Hippocampal formation (tissue), 2 donors: ENCODE measurements at regions not wholly inside any gene's neighbourhood (a gene's known extent, or its start where the extent isn't known, plus 50 kb on each side); places are given as distances from the start of the nearest gene placed in this dataset.
A peak's percentile ranks its signal among the peaks of the same experiment; 100 is the strongest.
"Not testable (repeated sequence)": the region's sequence is repeated elsewhere in the genome, so short reads cannot be mapped to it uniquely, and the experiment has no call there.

Experiments
- DNase-seq, 2 donors: peaks; one replicate each; lab custom pipeline; 2025; lab: John Stamatoyannopoulos, UW

DNA sequence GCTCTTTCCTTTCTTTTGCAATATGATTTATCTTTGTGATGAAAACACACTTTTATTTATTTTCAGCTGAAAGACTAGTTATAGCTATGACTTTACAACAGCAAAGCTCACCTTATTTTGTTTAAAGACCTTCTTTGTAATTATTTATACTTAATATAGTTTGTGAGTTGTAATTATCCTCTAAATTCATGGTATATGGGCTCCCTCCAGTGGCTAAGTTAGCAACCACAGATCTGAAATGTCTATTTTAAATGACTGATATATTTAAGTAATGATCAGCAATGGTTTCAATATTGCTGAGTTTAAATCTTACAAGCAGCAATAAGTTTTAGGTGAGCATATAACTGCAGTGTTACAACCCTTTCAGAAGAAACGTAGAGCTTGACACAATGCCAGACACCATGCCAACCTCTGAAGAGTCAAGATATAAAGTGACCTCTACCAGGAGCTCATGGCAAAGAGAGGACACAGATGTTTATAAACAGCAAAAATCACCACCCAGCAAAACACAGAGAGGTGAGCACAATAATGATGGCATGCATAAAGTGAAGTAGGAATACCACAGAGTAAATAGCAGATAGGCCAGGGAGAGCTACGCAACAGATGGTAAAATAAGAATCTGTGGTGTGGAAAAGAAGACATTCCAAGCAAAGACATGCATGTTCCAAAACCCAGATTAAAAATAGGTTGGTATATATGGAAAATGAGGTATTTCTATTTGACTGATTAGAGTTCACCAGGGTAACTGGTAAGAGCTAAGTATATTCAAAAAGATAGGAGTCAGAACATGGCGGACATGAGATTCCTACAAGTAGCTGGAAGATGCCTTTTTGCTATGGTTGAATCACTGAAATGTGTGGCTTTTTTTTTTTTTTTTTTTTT, 143.7 kb upstream of the ZNF385D start:
- peak in 1 of 2 donors; percentile 8 for DNase-seq

- DNase-seq = no peak
These were observed 147.3 kb upstream of the ZNF385D start for GRCh38 chr3:21898316-21898715.

DNA sequence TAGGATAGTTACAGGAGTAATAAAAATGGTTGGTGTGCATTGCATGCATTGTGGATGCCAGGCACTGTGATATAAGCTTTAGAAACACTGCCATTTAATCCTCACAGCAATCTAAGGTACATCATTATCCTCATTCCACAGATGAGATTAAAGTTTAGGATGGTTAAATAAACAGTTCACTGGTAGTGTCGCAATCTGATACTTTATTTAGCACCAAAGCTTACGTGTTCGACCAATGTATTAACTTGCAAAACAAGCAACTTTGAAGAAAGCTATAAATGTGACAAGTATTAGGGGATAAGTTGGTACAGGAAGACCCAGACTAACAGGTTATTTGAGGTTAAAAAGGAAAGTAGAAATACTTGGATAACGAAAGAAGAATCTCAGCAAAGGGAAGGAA, 150.5 kb upstream of the ZNF385D start:
- no peak for DNase-seq

GRCh38 chr3:21902956-21903355, 151.9 kb upstream of the ZNF385D start:
- no peak for DNase-seq

DNA sequence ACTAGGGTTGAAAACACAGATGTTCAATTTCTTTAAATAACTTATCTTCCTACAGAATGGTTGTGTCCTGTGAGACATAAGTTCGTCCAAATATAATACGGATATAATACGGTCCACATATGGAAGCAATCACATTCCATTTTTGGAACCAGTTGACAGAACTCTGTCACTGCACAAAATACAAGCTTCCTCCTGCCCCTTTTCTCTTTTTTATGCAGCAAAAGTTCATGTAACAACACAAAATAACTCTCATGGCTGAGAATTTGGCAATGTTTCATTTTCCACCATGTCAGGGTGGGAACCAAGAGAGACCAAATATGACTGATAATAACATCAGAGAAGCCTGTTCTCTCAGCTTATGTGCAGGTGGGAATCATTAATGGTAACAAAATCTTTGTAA, 158.1 kb upstream of the ZNF385D start:
- DNase-seq = no peak

- DNase-seq = no peak
These were observed 161.7 kb upstream of the ZNF385D start for GRCh38 chr3:21912711-21913110.

DNA sequence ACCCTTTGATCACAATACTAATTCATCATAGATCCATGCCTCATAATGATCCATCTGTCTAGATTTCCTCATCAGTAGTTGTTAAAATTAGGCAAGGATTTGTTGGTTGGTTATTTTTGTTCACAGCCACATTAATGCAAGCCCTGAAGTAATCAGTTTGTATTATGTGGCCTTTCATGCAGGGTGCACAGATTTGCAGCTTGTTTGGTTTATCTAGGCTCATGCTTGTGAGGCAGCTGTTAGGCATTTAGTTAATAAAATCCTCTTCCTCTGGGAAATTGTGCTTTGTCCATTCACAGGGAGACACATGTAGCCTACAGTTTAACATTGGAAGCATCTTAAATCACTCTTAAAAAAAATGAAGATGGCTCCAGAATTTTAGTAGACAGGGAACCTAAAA, 162.8 kb upstream of the ZNF385D start:
- DNase-seq = peak in 1 of 2 donors; percentile 12

DNA sequence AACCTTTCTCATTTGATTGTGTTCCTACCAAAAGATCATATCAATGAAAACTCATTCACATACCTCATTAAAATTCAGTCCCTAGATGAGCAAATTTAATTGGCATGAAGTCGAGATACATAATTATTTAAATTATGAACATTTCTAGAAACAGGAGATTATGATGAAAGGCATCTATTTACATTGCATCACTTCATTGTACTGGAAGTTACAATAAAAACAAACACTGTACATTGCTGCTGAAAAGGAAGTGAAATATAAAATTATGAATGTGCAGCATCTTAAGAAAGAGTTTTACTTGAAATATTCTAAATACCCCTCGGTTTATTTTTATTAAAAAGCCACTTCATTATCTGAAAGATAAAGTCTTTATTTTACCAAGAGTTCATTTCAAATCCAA, 163.4 kb upstream of the ZNF385D start:
- no peak for DNase-seq

DNA sequence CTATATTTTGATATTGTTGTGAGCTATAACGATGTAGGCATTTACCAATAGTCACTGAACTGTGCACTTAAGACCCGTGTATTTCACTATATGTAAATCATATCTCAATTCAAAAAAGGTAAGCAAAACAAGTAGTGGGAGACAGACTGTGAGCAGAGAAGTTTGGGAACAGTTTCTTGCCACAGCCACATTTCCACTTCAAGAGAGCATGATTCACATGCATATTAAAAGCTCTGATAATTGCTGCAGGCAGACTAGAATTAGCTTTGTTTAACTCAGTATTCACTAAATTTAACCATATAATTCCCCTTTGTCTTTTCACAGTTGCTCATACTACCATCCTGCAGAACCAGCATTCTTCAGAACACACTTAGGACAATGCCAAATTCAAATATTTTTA, 168.4 kb upstream of the ZNF385D start:
- no peak for DNase-seq

GRCh38 chr3:21920421-21920861, 169.4 kb upstream of the ZNF385D start:
- DNase-seq = no peak

- DNase-seq = not testable (repeated sequence)
These were observed 172.1 kb upstream of the ZNF385D start for GRCh38 chr3:21923156-21923555.

DNA sequence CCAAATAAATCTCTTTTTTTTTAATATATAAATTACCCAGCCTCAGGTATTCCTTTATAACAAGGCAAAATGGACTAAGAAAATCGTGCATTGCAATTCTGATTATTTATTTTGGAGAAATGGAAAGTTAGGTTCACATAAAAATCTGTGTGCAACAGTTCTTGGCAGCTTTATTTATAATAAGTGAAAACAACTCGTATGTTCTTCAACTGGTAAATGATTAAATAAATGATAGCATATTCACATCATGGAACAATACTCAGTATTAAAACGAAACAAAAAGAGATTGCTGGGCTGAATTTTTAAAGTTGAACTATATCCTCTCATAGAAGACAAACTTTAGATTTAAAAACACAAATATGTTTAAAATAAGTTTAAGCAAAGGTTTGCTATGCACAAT, 176.3 kb upstream of the ZNF385D start:
- DNase-seq = no peak

- no peak for DNase-seq
These were observed 183.6 kb upstream of the ZNF385D start for GRCh38 chr3:21934591-21934990.

- DNase-seq = no peak
These were observed 185.2 kb upstream of the ZNF385D start for GRCh38 chr3:21936207-21936606.

DNA sequence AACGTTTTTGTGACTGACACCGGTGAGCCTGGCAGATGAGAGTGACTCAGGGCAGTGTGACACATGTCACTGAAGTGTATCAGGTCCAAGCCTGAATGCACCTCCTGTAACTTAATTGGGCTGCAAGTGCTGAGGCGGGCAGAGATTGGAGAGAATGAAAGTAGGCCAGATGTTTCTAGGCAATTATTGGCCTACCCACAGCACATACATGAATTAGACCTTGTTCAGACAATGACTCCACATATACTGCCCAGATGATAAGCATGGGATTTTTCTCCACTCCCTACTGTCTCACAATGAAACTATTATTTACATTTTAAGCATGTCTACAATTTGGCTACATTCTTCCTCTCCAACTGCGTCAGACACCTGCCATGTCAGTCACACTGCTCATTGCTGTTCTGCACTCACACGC, 187.3 kb upstream of the ZNF385D start:
- DNase-seq = no peak

DNA sequence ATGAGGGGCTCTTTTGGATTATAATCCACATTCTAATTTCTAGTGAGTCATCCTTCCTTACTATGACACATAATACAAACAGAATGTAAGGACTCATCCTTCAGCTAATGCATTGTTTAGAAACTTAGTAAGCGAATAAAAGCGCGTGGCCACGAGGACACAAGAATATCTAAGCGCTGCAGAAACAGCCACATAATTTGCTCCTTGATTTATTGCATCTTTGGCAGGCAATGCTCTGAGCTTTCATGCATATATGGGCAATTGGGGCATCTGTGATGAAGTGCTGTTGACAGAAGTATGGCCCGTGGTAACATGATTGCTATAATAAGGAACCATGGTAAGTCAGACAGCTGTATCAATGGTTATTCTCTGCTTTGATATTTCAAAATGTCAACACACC, 191.3 kb upstream of the ZNF385D start:
- no peak for DNase-seq

- no peak for DNase-seq
These were observed 193.2 kb upstream of the ZNF385D start for GRCh38 chr3:21944251-21944650.

DNA sequence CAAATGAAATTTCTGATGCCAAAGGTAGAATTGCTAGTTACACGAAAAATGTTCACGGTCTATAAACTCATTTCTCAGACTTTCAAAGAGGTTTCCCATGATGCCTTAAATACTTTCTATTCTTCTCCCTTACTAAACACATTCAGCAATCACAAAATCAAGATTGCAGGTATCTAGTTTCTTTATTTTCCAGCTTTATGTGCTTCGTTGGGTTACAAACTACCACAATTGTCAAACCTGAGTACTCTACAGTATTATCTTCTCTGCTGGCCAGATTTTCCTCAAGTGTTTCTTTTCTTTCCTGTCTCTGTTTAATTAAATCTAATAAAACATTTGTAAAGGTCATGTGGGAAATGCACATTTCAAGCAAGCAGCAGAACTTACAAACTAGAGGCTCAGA, 201.8 kb upstream of the ZNF385D start:
- DNase-seq = no peak

GRCh38 chr3:21954709-21955108, 203.7 kb upstream of the ZNF385D start:
- no peak for DNase-seq

GRCh38 chr3:21955406-21955805, 204.4 kb upstream of the ZNF385D start:
- DNase-seq = no peak

GRCh38 chr3:21960033-21960432, 209.0 kb upstream of the ZNF385D start:
- no peak for DNase-seq

DNA sequence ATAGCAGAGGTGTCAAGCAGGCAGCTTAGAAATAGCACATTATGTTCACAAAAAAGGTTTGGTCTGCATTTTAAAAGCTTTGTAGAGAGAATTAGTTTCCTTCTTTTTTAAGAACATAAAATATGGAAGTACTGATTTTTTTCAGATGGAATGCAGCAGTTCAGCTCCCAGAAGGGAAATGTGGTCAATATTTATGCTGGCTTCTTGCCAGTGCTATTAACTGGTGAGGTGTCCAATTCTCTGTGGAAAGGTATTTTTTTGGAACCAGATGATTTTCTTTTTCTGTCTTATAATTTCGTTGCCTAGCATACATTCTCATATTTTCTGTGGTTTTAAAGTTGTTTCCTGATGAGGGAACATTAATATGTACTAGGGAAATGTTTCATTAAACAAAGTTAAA, 211.4 kb upstream of the ZNF385D start:
- DNase-seq = no peak

DNA sequence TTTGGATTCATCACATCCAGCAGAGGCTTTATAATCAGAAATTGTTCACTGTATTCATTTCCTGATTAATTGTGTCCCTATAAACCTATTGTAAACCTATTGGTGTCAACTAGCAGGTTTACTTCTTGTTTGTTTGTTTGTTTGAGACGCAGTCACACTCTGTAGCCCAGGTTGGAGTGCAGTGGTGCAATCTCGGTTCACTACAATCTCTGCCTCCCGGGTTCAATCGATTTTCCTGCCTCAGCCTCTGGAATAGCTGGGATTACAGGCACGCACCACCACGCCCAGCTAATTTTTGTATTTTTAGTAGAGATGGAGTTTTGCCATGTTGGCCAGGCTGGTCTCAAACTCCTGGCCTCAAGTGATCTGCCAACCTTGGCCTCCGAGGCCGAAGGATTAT, 215.4 kb upstream of the ZNF385D start:
- not testable (repeated sequence) for DNase-seq

DNA sequence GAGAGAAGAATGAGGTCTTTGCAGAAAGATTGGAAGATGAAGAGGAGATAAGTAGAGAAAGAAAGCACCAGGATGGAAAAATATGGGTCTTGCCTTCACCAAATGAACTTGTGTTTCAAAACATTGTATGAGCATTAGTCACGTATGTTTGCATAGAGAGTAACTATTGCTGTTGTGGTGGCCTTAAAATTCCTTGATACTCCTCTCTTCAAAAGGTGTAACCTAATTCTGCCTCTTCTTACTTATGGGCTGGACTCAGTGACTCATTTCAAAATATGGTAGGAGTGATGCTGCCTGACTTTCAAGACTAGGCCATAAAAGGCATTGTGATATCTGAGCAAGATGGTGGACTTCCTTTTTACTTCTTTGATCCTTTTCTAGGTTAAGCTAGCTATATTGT, 228.7 kb upstream of the ZNF385D start:
- no peak for DNase-seq
